ENCODE measurements at regions not wholly inside any gene's neighbourhood (a gene's known extent, or its start where the extent isn't known, plus 50 kb on each side); places are given as distances from the start of the nearest gene placed in this dataset.

GRCh38 chr1:199735660-199736059 is 291.9 kb upstream of the NR5A2 start:
- Histone ChIP-seq H3K36me3 (no peaks in the 10 kb centered on the region), H3K4me3 (no peak overlapping the region), H3K27ac (no peak overlapping the region), H3K9me3 (no peaks in the 10 kb centered on the region), H3K27me3 (no peaks in the 10 kb centered on the region), H3K4me1 (no peaks in the 10 kb centered on the region)
- TF ChIP-seq CTCF (IDR thresholded peaks at IDR 0.05), result no peak
- TF ChIP-seq POLR2A (IDR thresholded peaks at IDR 0.05), result no peak
- no peak for DNase-seq

DNA sequence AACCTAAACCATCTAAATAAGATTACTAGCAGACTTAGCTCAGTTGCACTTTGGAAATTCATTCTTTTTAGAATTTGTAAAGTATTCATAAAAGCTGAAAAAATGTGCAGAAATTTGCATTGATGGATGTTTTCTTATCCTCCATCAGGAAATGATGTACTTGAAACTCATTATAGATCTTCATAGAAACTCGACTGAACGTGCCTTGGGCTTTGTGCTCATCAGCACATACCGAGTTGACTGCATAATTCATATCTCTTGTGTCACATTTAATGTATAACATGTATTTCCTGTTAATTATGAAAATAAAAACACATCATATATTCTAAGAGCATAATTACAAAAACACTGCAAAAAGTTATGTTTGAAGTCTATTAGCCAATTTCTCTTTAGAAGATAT is 290.9 kb upstream of the NR5A2 start:
- TF ChIP-seq POLR2A (IDR thresholded peaks at IDR 0.05) (no peak), CTCF (IDR thresholded peaks at IDR 0.05) (no peak)

DNA sequence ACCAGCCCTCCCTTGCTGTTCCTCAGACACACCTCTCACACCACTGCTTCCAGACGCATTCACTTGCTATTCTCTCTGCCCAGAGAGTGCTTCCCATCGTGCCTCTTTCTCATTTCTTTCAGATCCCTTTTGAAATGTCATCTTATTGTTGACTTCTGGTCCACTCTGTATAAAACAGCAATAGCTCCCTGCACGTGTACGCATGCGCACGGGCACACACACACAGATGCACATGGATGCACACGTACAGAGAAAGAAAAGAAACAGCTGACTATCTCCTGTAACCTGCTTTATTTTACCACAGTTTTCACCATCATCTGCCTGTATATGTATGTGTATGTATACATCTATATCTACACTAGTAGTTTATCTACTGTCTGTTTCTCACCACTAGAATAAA is 285.9 kb upstream of the NR5A2 start:
- no peaks in the 10 kb centered on the region for H3K4me1 ChIP-seq
- H3K27me3 ChIP-seq, result no peaks in the 10 kb centered on the region
- no peak for TF ChIP-seq CTCF (IDR thresholded peaks at IDR 0.05)
- TF ChIP-seq POLR2A (IDR thresholded peaks at IDR 0.05), result no peak
- no peak overlapping the region for H3K4me3 ChIP-seq
- H3K9me3 ChIP-seq, result no peaks in the 10 kb centered on the region
- DNase-seq, result no peak
- no peak overlapping the region for H3K27ac ChIP-seq
- H3K36me3 ChIP-seq, result no peaks in the 10 kb centered on the region

More for the DNA sequence above, 290.9 kb upstream of the NR5A2 start:
- Histone ChIP-seq H3K4me1 (no peaks in the 10 kb centered on the region), H3K36me3 (no peaks in the 10 kb centered on the region), H3K4me3 (no peak overlapping the region), H3K27me3 (no peaks in the 10 kb centered on the region), H3K9me3 (no peaks in the 10 kb centered on the region), H3K27ac (no peak overlapping the region)
- DNase-seq, result no peak

DNA sequence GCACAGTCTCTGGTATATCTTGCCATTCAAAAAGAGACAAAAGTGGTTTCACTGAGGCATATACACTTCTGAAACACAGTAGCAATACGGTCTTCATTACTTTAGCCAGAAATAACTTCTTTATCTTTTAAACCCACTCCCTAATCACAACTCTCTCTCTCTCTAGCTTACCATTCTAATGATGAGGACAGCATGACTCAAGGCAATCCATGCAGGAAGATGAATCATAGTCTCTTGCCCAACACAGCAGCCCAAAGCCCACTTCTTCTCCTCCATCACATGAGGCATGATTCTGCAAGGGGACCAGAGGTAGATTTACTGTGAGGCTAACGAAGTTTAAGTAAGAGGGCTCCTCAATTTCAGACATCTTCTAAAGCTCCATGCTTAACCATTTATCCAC is 285.0 kb upstream of the NR5A2 start:
- Histone ChIP-seq H3K36me3 (no peaks in the 10 kb centered on the region), H3K4me3 (no peak overlapping the region), H3K9me3 (no peaks in the 10 kb centered on the region), H3K27ac (no peak overlapping the region), H3K27me3 (no peaks in the 10 kb centered on the region), H3K4me1 (no peaks in the 10 kb centered on the region)
- DNase-seq, result no peak
- TF ChIP-seq CTCF (IDR thresholded peaks at IDR 0.05), result no peak
- TF ChIP-seq POLR2A (IDR thresholded peaks at IDR 0.05), result no peak

DNA sequence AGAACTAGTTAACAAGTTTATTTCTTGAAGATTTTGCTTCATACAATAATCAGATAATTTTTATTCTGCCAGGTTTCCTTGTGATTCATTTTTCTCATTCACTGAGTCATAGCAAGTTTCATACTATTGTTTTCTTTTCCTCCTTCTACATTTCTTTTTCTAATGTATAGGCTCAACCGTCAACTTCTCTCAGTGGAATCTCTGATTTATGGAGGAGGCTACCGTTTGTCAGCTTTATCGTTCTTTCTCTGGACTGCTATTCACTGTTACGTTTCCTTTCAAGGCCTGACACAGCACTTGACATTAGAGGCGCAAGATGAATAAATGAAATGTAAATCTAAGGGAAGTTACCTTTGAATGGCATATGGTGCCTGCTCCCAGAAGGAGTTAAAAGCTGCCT is 284.3 kb upstream of the NR5A2 start:
- H3K4me3 ChIP-seq, result no peak overlapping the region
- no peaks in the 10 kb centered on the region for H3K27me3 ChIP-seq
- DNase-seq, result no peak
- H3K36me3 ChIP-seq, result no peaks in the 10 kb centered on the region
- no peaks in the 10 kb centered on the region for H3K9me3 ChIP-seq
- H3K27ac ChIP-seq, result no peak overlapping the region
- TF ChIP-seq CTCF (IDR thresholded peaks at IDR 0.05), result no peak
- no peak for TF ChIP-seq POLR2A (IDR thresholded peaks at IDR 0.05)
- no peaks in the 10 kb centered on the region for H3K4me1 ChIP-seq

GRCh38 chr1:199746666-199747384 is 280.7 kb upstream of the NR5A2 start:
- no peak for DNase-seq
- Histone ChIP-seq H3K27ac (no peak overlapping the region), H3K4me3 (no peak overlapping the region), H3K36me3 (no peaks in the 10 kb centered on the region), H3K27me3 (no peaks in the 10 kb centered on the region), H3K9me3 (no peaks in the 10 kb centered on the region), H3K4me1 (no peaks in the 10 kb centered on the region)
- TF ChIP-seq POLR2A (IDR thresholded peaks at IDR 0.05), result no peak
- TF ChIP-seq CTCF (IDR thresholded peaks at IDR 0.05), result no peak

Data from Peyer's patch (tissue), 4 donors.